PC-3 (cell line): ENCODE measurements at regions not wholly inside any gene's neighbourhood (a gene's known extent, or its start where the extent isn't known, plus 50 kb on each side); places are given as distances from the start of the nearest gene placed in this dataset.

Experiments used
- ATAC-seq: fragments of 200-7000 bp; cut with Tn5 transposase; 2 replicates; pipeline ENCODE4 v1.9.1; 2020; ENCODE audit warnings: mild to moderate bottlenecking, moderate library complexity
- BruUV-seq: library from RNA; stranded (reverse); fragments of 400-500 nt; replicated peaks from 2 replicates; lab custom pipeline; 2021; lab: Mats Ljungman, UMichigan
- CTCF ChIA-PET: fragments of 300-600 bp; sonication (Branson Sonifier 250); formaldehyde crosslinking; loops from one replicate; lab custom pipeline; 2022; ENCODE audit warnings: antibody characterized with exemption; lab: Charles Lee
- POLR2A ChIA-PET: fragments of 300-600 bp; sonication (Branson Sonifier 250); formaldehyde crosslinking; loops from one replicate; lab custom pipeline; 2022; ENCODE audit warnings: antibody characterized with exemption; ENCODE audit not compliant: unreplicated experiment; lab: Charles Lee
- DNase-seq: peaks from one replicate; pipeline ENCODE4 v3.0.0-alpha.2; 2015
- H2AFZ ChIP-seq: fragments of 300-600 bp; sonication (generic); 2 replicates; pipeline ENCODE4 v1.6.0; 2016; ENCODE audit warnings: antibody characterized with exemption, low read length
- H3F3A ChIP-seq: fragments of 300-600 bp; sonication (generic); one replicate; pipeline ENCODE4 v1.6.0; 2017; ENCODE audit warnings: antibody characterized with exemption, low read length, control low read depth, mild to moderate bottlenecking; ENCODE audit not compliant: unreplicated experiment
- H3K27ac ChIP-seq: fragments of 300-600 bp; sonication (generic); 2 replicates; pipeline ENCODE4 v1.5.1; 2016; ENCODE audit warnings: mild to moderate bottlenecking, low read length
- H3K27me3 ChIP-seq: fragments of 300-600 bp; sonication (generic); 2 replicates; pipeline ENCODE4 v1.6.1; 2016; ENCODE audit warnings: low read length, mixed read lengths
- H3K36me3 ChIP-seq: fragments of 300-600 bp; sonication (generic); 2 replicates; pipeline ENCODE4 v1.6.1; 2016; ENCODE audit warnings: low read depth, mixed run types, low read length, mixed read lengths
- H3K4me1 ChIP-seq: fragments of 300-600 bp; sonication (generic); 2 replicates; pipeline ENCODE4 v1.5.1; 2016; ENCODE audit warnings: low read length; ENCODE audit not compliant: insufficient read depth
- H3K4me2 ChIP-seq: fragments of 300-600 bp; sonication (generic); 2 replicates; pipeline ENCODE4 v1.6.0; 2016; ENCODE audit warnings: low read length
- H3K4me3 ChIP-seq: fragments of 300-600 bp; sonication (generic); 2 replicates; pipeline ENCODE4 v1.5.1; 2016; ENCODE audit warnings: mild to moderate bottlenecking, low read length, mixed read lengths
- H3K79me2 ChIP-seq: fragments of 300-600 bp; sonication (generic); 2 replicates; pipeline ENCODE4 v1.6.1; 2017; ENCODE audit warnings: low read length, mixed read lengths
- H3K9ac ChIP-seq: fragments of 300-600 bp; sonication (generic); 2 replicates; pipeline ENCODE4 v1.6.0; 2016; ENCODE audit warnings: mild to moderate bottlenecking, low read length
- H3K9me2 ChIP-seq: fragments of 300-600 bp; sonication (generic); replicated peaks from 2 replicates; pipeline ENCODE4 v1.6.1; 2016; ENCODE audit warnings: mixed run types, low read length, mixed read lengths
- H3K9me3 ChIP-seq: fragments of 300-600 bp; sonication (generic); 2 replicates; pipeline ENCODE4 v1.6.1; 2016; ENCODE audit warnings: low read length, mixed read lengths
- H4K20me1 ChIP-seq: fragments of 300-600 bp; sonication (generic); 2 replicates; pipeline ENCODE4 v1.6.1; 2016; ENCODE audit warnings: low read length, mixed read lengths
- CTCF ChIP-seq: fragments of 300-600 bp; sonication (generic); conservative IDR thresholded peaks from 2 replicates; pipeline ENCODE4 v1.5.1; 2017; ENCODE audit warnings: antibody characterized with exemption, low read depth, mild to moderate bottlenecking, low read length
- EZH2 ChIP-seq: fragments of 300-600 bp; sonication (generic); IDR thresholded peaks from one replicate; pipeline ENCODE4 v1.6.1; 2017; ENCODE audit warnings: antibody characterized with exemption, mild to moderate bottlenecking, low read length; ENCODE audit not compliant: unreplicated experiment
- EZH2phosphoT487 ChIP-seq: fragments of 300-600 bp; sonication (generic); IDR thresholded peaks from 2 replicates; pipeline ENCODE4 v1.6.1; 2018; ENCODE audit warnings: mild to moderate bottlenecking, antibody characterized with exemption, low read length, borderline replicate concordance
- intact Hi-C: fragments of 100-400 bp; cut with micrococcal nuclease; formaldehyde crosslinking; loops from 2 replicates; pipeline ENCODE4 v1.9.0; 2023

GRCh38 chr6:169156108-169156792, 97.4 kb downstream of the THBS2 start:
- Histone ChIP-seq H3K27me3 (no peaks in the 10 kb centered on the region), H2AFZ (no peak overlapping the region), H3K4me2 (no peak overlapping the region), H3K9me2 (no peaks in the 10 kb centered on the region), H3F3A (no peaks in the 10 kb centered on the region), H3K4me1 (no peaks in the 10 kb centered on the region), H4K20me1 (no peaks in the 10 kb centered on the region), H3K36me3 (no peaks in the 10 kb centered on the region), H3K4me3 (no peak overlapping the region), H3K9me3 (no peaks in the 10 kb centered on the region), H3K9ac (no peak overlapping the region), H3K79me2 (no peaks in the 10 kb centered on the region), H3K27ac (no peak overlapping the region)
- DNase-seq: no peak
- POLR2A ChIA-PET: no interaction called here
- intact Hi-C loops: no loop called here
- BruUV-seq: no TSS peak
- CTCF ChIA-PET: no interaction called here
- TF ChIP-seq EZH2phosphoT487 (no peak), EZH2 (no peak), CTCF (no peak)
- no peak for ATAC-seq

- Histone ChIP-seq H3K27ac (no peak overlapping the region), H3K4me2 (no peak overlapping the region), H4K20me1 (no peaks in the 10 kb centered on the region), H3K9me3 (no peaks in the 10 kb centered on the region), H3K36me3 (no peaks in the 10 kb centered on the region), H3K4me1 (no peaks in the 10 kb centered on the region), H3K9ac (no peak overlapping the region), H2AFZ (no peak overlapping the region), H3K9me2 (no peaks in the 10 kb centered on the region), H3K27me3 (no peaks in the 10 kb centered on the region), H3F3A (no peaks in the 10 kb centered on the region), H3K4me3 (no peak overlapping the region), H3K79me2 (no peaks in the 10 kb centered on the region)
- DNase-seq (no peak), ATAC-seq (no peak)
- no TSS peak for BruUV-seq
- intact Hi-C loops: no loop called here
- CTCF ChIA-PET: no interaction called here
- TF ChIP-seq EZH2phosphoT487 (no peak), CTCF (no peak)
- POLR2A ChIA-PET: no interaction called here
Observed at GRCh38 chr6:169155481-169155880, 98.2 kb downstream of the THBS2 start.

GRCh38 chr6:169153401-169153800, 100.2 kb downstream of the THBS2 start:
- DNase-seq (no peak), ATAC-seq (no peak)
- Histone ChIP-seq H3K9ac (no peak overlapping the region), H3K79me2 (no peaks in the 10 kb centered on the region), H2AFZ (no peak overlapping the region), H3K4me2 (no peak overlapping the region), H3K9me3 (no peaks in the 10 kb centered on the region), H3K4me3 (no peak overlapping the region), H4K20me1 (no peaks in the 10 kb centered on the region), H3K4me1 (no peaks in the 10 kb centered on the region), H3F3A (no peaks in the 10 kb centered on the region), H3K9me2 (no peaks in the 10 kb centered on the region), H3K27me3 (no peaks in the 10 kb centered on the region), H3K27ac (no peak overlapping the region), H3K36me3 (no peaks in the 10 kb centered on the region)
- BruUV-seq: no TSS peak
- TF ChIP-seq EZH2phosphoT487 (no peak), EZH2 (no peak), CTCF (no peak)
- intact Hi-C loops: no loop called here
- POLR2A ChIA-PET: no interaction called here
- CTCF ChIA-PET: no interaction called here
